A673 (cell line): ENCODE measurements at regions not wholly inside any gene's neighbourhood (a gene's known extent, or its start where the extent isn't known, plus 50 kb on each side); places are given as distances from the start of the nearest gene placed in this dataset.

Experiments used
- EZH2 ChIP-seq: fragments of 200-600 bp; sonication (generic); IDR thresholded peaks from 2 replicates; pipeline ENCODE4 v1.6.1; 2017; ENCODE audit warnings: borderline replicate concordance, low read depth, mild to moderate bottlenecking, mixed read lengths, antibody characterized with exemption, low read length; ENCODE audit not compliant: poor library complexity, severe bottlenecking
- TF ChIP-seq, protein P1 (sequence below): fragments of 300-800, 200-600 bp; sonication (generic); conservative IDR thresholded peaks from 2 replicates; pipeline ENCODE4 v1.5.1; 2017; ENCODE audit warnings: low read depth, mild to moderate bottlenecking, antibody characterized with exemption, low read length, moderate library complexity, mixed read lengths

DNA sequence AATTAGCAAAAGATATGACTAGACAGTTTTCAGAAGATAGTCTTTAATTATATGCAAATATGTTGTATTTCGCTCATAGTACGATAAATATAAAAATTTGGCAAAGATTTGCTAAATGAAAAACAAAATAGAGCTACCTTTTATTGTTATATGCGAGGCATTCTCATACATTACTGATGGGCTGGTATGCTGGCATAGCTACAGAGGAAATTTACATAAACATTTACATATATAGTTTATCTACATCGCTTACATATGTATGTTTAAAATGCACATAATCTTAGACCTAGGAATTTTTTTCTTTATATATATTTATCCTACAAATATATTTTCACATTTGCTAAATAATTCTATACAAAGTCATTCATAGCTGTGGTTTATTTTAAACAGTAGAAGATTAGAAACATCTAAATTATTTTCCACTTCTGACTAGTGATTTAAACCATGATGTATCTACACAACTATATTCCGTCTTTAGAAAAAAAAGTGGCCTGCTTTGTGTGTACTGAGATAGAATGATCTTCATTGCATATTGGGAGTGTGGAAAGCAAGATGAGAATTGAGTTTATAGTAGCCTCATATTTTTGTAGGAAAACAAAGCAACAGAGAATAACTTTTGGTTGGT, 1345.0 kb upstream of the SLC10A2 start:
- TF ChIP-seq, protein P1, sequence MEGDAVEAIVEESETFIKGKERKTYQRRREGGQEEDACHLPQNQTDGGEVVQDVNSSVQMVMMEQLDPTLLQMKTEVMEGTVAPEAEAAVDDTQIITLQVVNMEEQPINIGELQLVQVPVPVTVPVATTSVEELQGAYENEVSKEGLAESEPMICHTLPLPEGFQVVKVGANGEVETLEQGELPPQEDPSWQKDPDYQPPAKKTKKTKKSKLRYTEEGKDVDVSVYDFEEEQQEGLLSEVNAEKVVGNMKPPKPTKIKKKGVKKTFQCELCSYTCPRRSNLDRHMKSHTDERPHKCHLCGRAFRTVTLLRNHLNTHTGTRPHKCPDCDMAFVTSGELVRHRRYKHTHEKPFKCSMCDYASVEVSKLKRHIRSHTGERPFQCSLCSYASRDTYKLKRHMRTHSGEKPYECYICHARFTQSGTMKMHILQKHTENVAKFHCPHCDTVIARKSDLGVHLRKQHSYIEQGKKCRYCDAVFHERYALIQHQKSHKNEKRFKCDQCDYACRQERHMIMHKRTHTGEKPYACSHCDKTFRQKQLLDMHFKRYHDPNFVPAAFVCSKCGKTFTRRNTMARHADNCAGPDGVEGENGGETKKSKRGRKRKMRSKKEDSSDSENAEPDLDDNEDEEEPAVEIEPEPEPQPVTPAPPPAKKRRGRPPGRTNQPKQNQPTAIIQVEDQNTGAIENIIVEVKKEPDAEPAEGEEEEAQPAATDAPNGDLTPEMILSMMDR = no peak
- TF ChIP-seq EZH2 = no peak
